ENCODE measurements at regions not wholly inside any gene's neighbourhood (a gene's known extent, or its start where the extent isn't known, plus 50 kb on each side); places are given as distances from the start of the nearest gene placed in this dataset.

DNA sequence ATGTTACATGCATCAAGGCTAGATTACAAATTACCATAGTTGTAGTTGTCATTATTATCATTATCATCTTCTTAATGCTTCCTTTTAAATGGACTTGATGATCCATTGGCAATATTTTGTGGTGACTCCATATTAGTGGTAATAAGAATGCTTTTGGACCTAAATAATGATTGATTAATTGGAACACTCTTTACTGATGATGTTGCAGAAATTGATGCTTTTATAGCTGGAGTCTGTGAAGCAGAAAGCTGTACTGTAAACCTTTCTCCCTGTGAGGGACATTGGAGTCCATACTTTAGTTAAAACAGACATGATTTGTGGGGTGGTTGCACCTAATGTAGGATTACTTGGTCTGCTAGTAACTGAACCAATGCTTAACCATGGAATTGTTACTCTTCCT, 190.4 kb downstream of the ATXN7L3B start:
- no peak for TF ChIP-seq SPI1 (IDR thresholded peaks at IDR 0.05; ENCODE audit: low read depth, low read length)
- no peak for TF ChIP-seq PAX5 (IDR thresholded peaks at IDR 0.05; ENCODE audit: insufficient read depth, low read length, severe bottlenecking)
- no peak for TF ChIP-seq POLR2A (IDR thresholded peaks at IDR 0.05; ENCODE audit: low read depth, low read length)
- TF ChIP-seq POLR2AphosphoS5 (IDR thresholded peaks at IDR 0.05; ENCODE audit: low read depth, low read length), result no peak
- TF ChIP-seq TAF1 (IDR thresholded peaks at IDR 0.05; ENCODE audit: low read depth, low read length), result no peak
- TF ChIP-seq POU2F2 (IDR thresholded peaks at IDR 0.05; ENCODE audit: low read depth, low read length), result no peak
- no peak for FAIRE-seq
- DNase-seq (ENCODE audit: insufficient read length, low spot score), result no peak

- TF ChIP-seq TAF1 (IDR thresholded peaks at IDR 0.05; ENCODE audit: low read depth, low read length), result no peak
- TF ChIP-seq POU2F2 (IDR thresholded peaks at IDR 0.05; ENCODE audit: low read depth, low read length), result no peak
- TF ChIP-seq SPI1 (IDR thresholded peaks at IDR 0.05; ENCODE audit: low read depth, low read length), result no peak
- TF ChIP-seq POLR2AphosphoS5 (IDR thresholded peaks at IDR 0.05; ENCODE audit: low read depth, low read length), result no peak
- TF ChIP-seq PAX5 (IDR thresholded peaks at IDR 0.05; ENCODE audit: insufficient read depth, low read length, severe bottlenecking), result no peak
- TF ChIP-seq POLR2A (IDR thresholded peaks at IDR 0.05; ENCODE audit: low read depth, low read length), result no peak
- no peak for FAIRE-seq
- no peak for DNase-seq (ENCODE audit: insufficient read length, low spot score)
These were observed 194.6 kb downstream of the ATXN7L3B start for GRCh38 chr12:74732164-74732784.

DNA sequence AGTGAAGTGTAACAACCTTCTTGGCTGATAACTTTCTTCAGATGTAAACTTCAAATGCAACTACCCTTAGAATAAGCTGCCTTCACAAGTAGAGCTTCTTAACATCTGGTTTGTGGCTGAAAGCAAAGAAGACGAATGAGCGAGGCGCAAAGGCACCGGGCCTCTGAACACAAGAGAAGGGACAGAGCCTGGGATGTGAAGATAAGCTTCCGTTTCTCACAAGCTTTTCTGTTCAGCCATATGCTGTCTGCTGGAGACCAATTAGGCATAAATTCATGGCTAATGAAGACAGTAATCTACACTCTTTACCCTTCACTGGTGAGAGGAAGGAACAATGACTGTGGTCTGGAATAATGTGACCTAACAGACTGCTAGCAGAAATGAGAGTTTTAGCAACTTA, 195.2 kb downstream of the ATXN7L3B start:
- TF ChIP-seq SPI1 (IDR thresholded peaks at IDR 0.05; ENCODE audit: low read depth, low read length), result no peak
- no peak for TF ChIP-seq PAX5 (IDR thresholded peaks at IDR 0.05; ENCODE audit: insufficient read depth, low read length, severe bottlenecking)
- no peak for TF ChIP-seq POLR2AphosphoS5 (IDR thresholded peaks at IDR 0.05; ENCODE audit: low read depth, low read length)
- no peak for TF ChIP-seq TAF1 (IDR thresholded peaks at IDR 0.05; ENCODE audit: low read depth, low read length)
- TF ChIP-seq POU2F2 (IDR thresholded peaks at IDR 0.05; ENCODE audit: low read depth, low read length), result no peak
- no peak for TF ChIP-seq POLR2A (IDR thresholded peaks at IDR 0.05; ENCODE audit: low read depth, low read length)
- FAIRE-seq (no peak), DNase-seq (ENCODE audit: insufficient read length, low spot score) (no peak)

GRCh38 chr12:74741112-74741511, 203.5 kb downstream of the ATXN7L3B start:
- no peak for FAIRE-seq
- DNase-seq (ENCODE audit: insufficient read length, low spot score), result no peak
- no peak for TF ChIP-seq SPI1 (IDR thresholded peaks at IDR 0.05; ENCODE audit: low read depth, low read length)
- no peak for TF ChIP-seq PAX5 (IDR thresholded peaks at IDR 0.05; ENCODE audit: insufficient read depth, low read length, severe bottlenecking)
- TF ChIP-seq TAF1 (IDR thresholded peaks at IDR 0.05; ENCODE audit: low read depth, low read length), result no peak

DNA sequence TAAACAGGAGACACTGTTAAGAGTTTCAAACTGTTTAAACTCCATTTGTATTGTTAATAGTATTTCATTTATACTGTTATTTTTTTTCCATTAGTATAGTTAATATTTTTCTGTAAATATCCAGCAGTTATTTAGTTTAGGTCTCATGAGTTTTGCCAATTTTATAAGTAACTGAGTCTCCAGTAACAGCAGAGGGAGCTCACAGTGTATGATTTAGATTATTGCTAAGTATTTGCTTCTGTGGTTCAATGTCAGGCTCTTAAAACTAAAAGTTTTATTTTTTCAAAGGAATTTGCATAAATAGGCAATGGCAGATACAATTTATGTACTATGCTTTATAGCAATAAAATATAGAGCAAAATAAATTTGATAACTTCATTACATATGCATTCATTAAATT, 209.7 kb downstream of the ATXN7L3B start:
- FAIRE-seq, result no peak
- TF ChIP-seq TAF1 (IDR thresholded peaks at IDR 0.05; ENCODE audit: low read depth, low read length) (no peak), PAX5 (IDR thresholded peaks at IDR 0.05; ENCODE audit: insufficient read depth, low read length, severe bottlenecking) (no peak), POU2F2 (IDR thresholded peaks at IDR 0.05; ENCODE audit: low read depth, low read length) (no peak), POLR2AphosphoS5 (IDR thresholded peaks at IDR 0.05; ENCODE audit: low read depth, low read length) (no peak)
- no peak for DNase-seq (ENCODE audit: insufficient read length, low spot score)

DNA sequence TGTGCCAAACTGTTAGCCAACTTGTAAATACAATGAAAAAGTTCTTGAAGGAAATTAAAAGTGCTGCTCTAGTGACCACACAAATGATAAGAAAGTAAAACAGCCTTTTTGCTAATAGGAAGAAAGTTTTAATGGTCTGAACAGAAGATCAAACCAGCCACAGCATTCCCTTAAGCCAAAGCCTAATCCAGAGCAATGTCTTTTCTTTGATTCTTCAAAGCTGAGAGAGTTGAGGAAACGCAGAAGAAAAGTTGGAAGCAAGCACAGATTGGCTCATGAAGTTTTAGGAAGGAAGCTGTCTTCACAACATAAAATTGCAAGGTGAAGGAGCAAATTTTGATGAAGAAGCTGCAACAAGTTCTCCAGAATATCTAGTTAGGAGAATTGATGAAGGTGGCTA, 213.8 kb downstream of the ATXN7L3B start:
- TF ChIP-seq POU2F2 (IDR thresholded peaks at IDR 0.05; ENCODE audit: low read depth, low read length) (no peak), TAF1 (IDR thresholded peaks at IDR 0.05; ENCODE audit: low read depth, low read length) (no peak), POLR2AphosphoS5 (IDR thresholded peaks at IDR 0.05; ENCODE audit: low read depth, low read length) (no peak), PAX5 (IDR thresholded peaks at IDR 0.05; ENCODE audit: insufficient read depth, low read length, severe bottlenecking) (no peak), SPI1 (IDR thresholded peaks at IDR 0.05; ENCODE audit: low read depth, low read length) (no peak)
- DNase-seq (ENCODE audit: insufficient read length, low spot score) (no peak), FAIRE-seq (no peak)

DNA sequence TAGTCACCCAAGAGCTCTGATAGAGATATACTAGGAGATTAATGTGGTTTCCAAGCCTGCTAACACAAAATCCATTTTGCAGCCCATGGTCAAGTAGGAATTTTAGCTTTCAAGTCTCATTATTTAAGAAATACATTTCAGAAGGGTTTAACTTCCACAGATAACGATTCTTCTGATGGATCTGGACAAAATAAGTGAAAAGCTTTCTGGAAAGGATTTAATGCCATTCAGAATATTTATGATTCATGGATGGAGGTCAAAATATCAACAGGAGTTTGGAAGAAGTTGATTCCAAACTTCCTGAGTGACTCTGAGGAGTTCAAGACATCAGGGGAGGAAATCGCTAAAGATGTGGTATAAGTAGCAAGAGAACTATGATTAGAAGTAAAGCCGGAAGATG, 214.6 kb downstream of the ATXN7L3B start:
- FAIRE-seq (no peak), DNase-seq (ENCODE audit: insufficient read length, low spot score) (no peak)
- TF ChIP-seq SPI1 (IDR thresholded peaks at IDR 0.05; ENCODE audit: low read depth, low read length), result no peak
- no peak for TF ChIP-seq POLR2A (IDR thresholded peaks at IDR 0.05; ENCODE audit: low read depth, low read length)
- TF ChIP-seq POU2F2 (IDR thresholded peaks at IDR 0.05; ENCODE audit: low read depth, low read length), result no peak
- TF ChIP-seq PAX5 (IDR thresholded peaks at IDR 0.05; ENCODE audit: insufficient read depth, low read length, severe bottlenecking), result no peak
- no peak for TF ChIP-seq POLR2AphosphoS5 (IDR thresholded peaks at IDR 0.05; ENCODE audit: low read depth, low read length)
- TF ChIP-seq TAF1 (IDR thresholded peaks at IDR 0.05; ENCODE audit: low read depth, low read length), result no peak

GRCh38 chr12:74770552-74770951, 232.9 kb downstream of the ATXN7L3B start:
- DNase-seq (ENCODE audit: insufficient read length, low spot score), result no peak
- FAIRE-seq, result no peak
- TF ChIP-seq SPI1 (IDR thresholded peaks at IDR 0.05; ENCODE audit: low read depth, low read length) (no peak), POU2F2 (IDR thresholded peaks at IDR 0.05; ENCODE audit: low read depth, low read length) (no peak), POLR2AphosphoS5 (IDR thresholded peaks at IDR 0.05; ENCODE audit: low read depth, low read length) (no peak), POLR2A (IDR thresholded peaks at IDR 0.05; ENCODE audit: low read depth, low read length) (no peak), TAF1 (IDR thresholded peaks at IDR 0.05; ENCODE audit: low read depth, low read length) (no peak), PAX5 (IDR thresholded peaks at IDR 0.05; ENCODE audit: insufficient read depth, low read length, severe bottlenecking) (no peak)

GRCh38 chr12:74775276-74775675, 237.6 kb downstream of the ATXN7L3B start:
- FAIRE-seq (no peak), DNase-seq (ENCODE audit: insufficient read length, low spot score) (no peak)
- TF ChIP-seq TAF1 (IDR thresholded peaks at IDR 0.05; ENCODE audit: low read depth, low read length) (no peak), POU2F2 (IDR thresholded peaks at IDR 0.05; ENCODE audit: low read depth, low read length) (no peak), POLR2AphosphoS5 (IDR thresholded peaks at IDR 0.05; ENCODE audit: low read depth, low read length) (no peak), POLR2A (IDR thresholded peaks at IDR 0.05; ENCODE audit: low read depth, low read length) (no peak), SPI1 (IDR thresholded peaks at IDR 0.05; ENCODE audit: low read depth, low read length) (no peak), PAX5 (IDR thresholded peaks at IDR 0.05; ENCODE audit: insufficient read depth, low read length, severe bottlenecking) (no peak)

GRCh38 chr12:74776378-74776777, 238.7 kb downstream of the ATXN7L3B start:
- DNase-seq (ENCODE audit: insufficient read length, low spot score), result no peak
- FAIRE-seq, result no peak
- TF ChIP-seq PAX5 (IDR thresholded peaks at IDR 0.05; ENCODE audit: insufficient read depth, low read length, severe bottlenecking), result no peak
- no peak for TF ChIP-seq SPI1 (IDR thresholded peaks at IDR 0.05; ENCODE audit: low read depth, low read length)
